ENCODE measurements at regions not wholly inside any gene's neighbourhood (a gene's known extent, or its start where the extent isn't known, plus 50 kb on each side); places are given as distances from the start of the nearest gene placed in this dataset.

- Histone ChIP-seq H3K27ac (ENCODE audit: low read depth) (no peak overlapping the region), H2AFZ (no peak overlapping the region), H3K27me3 (ENCODE audit: insufficient read depth) (no peaks in the 10 kb centered on the region), H3K36me3 (ENCODE audit: insufficient read depth) (no peaks in the 10 kb centered on the region), H3K4me1 (ENCODE audit: insufficient read depth) (no peaks in the 10 kb centered on the region), H3K9me2 (ENCODE audit: insufficient read depth) (no peaks in the 10 kb centered on the region), H3F3A (replicated peaks; ENCODE audit: low read depth) (no peaks in the 10 kb centered on the region), H3K79me2 (replicated peaks; ENCODE audit: insufficient read depth) (no peaks in the 10 kb centered on the region), H4K20me1 (replicated peaks; ENCODE audit: insufficient read depth) (no peaks in the 10 kb centered on the region), H3K4me3 (no peak overlapping the region), H3K4me2 (no peak overlapping the region)
- no peaks in the 10 kb centered on the region for H3K4me1 Mint-ChIP-seq
- H3K4me3 Mint-ChIP-seq = no peak overlapping the region
- peaks cover 3% of the 10 kb centered on the region for H3K27me3 Mint-ChIP-seq (ENCODE audit: insufficient read depth, low read depth, poor library complexity)
- no peaks in the 10 kb centered on the region for H3K36me3 Mint-ChIP-seq (ENCODE audit: low read depth)
- ATAC-seq (no peak), DNase-seq (ENCODE audit: low spot score) (no peak)
- TF ChIP-seq ZNF462 (CRISPR knock-in tag; IDR thresholded peaks at IDR 0.05) (no peak), JUNB (IDR thresholded peaks at IDR 0.05; ENCODE audit: unreplicated experiment) (no peak)
- H3K27ac Mint-ChIP-seq = no peak overlapping the region
- H3K9me3 Mint-ChIP-seq = peaks cover 6% of the 10 kb centered on the region
Observed at GRCh38 chr14:43418324-43418723, 1088.8 kb downstream of the FSCB start.

GRCh38 chr14:43413084-43413483, 1094.0 kb downstream of the FSCB start:
- H4K20me1 ChIP-seq (replicated peaks; ENCODE audit: insufficient read depth) = no peaks in the 10 kb centered on the region
- H3K4me1 Mint-ChIP-seq = no peaks in the 10 kb centered on the region
- no peaks in the 10 kb centered on the region for H3K79me2 ChIP-seq (replicated peaks; ENCODE audit: insufficient read depth)
- no peaks in the 10 kb centered on the region for H3F3A ChIP-seq (replicated peaks; ENCODE audit: low read depth)
- no peak for DNase-seq (ENCODE audit: low spot score)
- H3K9me2 ChIP-seq (ENCODE audit: insufficient read depth) = no peaks in the 10 kb centered on the region
- no peak overlapping the region for H3K4me2 ChIP-seq
- no peaks in the 10 kb centered on the region for H3K36me3 Mint-ChIP-seq (ENCODE audit: low read depth)
- no peaks in the 10 kb centered on the region for H3K4me1 ChIP-seq (ENCODE audit: insufficient read depth)
- no peak overlapping the region for H2AFZ ChIP-seq
- no peaks in the 10 kb centered on the region for H3K27me3 ChIP-seq (ENCODE audit: insufficient read depth)
- H3K4me3 ChIP-seq = no peak overlapping the region
- no peak for ATAC-seq
- H3K9me3 Mint-ChIP-seq = no peaks in the 10 kb centered on the region; the same call in 2 of the 3 replicates
- H3K27me3 Mint-ChIP-seq (ENCODE audit: insufficient read depth, low read depth, poor library complexity) = peaks cover under 1% of the 10 kb centered on the region
- H3K4me3 Mint-ChIP-seq = no peak overlapping the region
- no peaks in the 10 kb centered on the region for H3K36me3 ChIP-seq (ENCODE audit: insufficient read depth)
- H3K27ac ChIP-seq (ENCODE audit: low read depth) = no peak overlapping the region
- H3K27ac Mint-ChIP-seq = no peak overlapping the region
- no peak for TF ChIP-seq ETS1 (IDR thresholded peaks at IDR 0.05)
- no peak for TF ChIP-seq EZH2phosphoT487 (IDR thresholded peaks at IDR 0.05; ENCODE audit: unreplicated experiment)
- TF ChIP-seq NANOG (IDR thresholded peaks at IDR 0.05; ENCODE audit: borderline replicate concordance) = no peak
- TF ChIP-seq STAT1 (IDR thresholded peaks at IDR 0.05; ENCODE audit: unreplicated experiment) = no peak
- TF ChIP-seq ZNF462 (CRISPR knock-in tag; IDR thresholded peaks at IDR 0.05) = no peak

Measured in GM23338 (cell line).